ENCODE measurements at regions not wholly inside any gene's neighbourhood (a gene's known extent, or its start where the extent isn't known, plus 50 kb on each side); places are given as distances from the start of the nearest gene placed in this dataset.
A peak's percentile ranks its signal among the peaks of the same experiment; 100 is the strongest.
"Not testable (repeated sequence)": the region's sequence is repeated elsewhere in the genome, so short reads cannot be mapped to it uniquely, and the experiment has no call there.

DNA sequence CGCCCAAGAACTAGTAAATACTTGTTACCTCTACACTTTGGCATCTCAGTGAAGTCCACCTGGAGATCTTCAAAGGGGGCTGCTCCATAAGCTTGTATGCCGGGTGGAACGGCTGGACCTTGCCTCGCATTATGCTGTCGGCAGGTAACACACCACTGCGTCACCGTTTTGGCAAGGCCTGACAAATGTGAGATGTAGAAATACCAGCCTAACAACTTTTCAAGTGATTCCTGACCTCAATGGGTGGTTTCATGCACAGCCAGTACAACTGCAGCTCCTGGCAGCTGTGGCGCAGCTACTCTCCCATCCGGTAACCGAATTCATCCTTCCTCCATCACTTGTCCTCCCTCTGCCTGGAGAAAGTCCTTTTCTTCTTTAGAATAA, 127.7 kb upstream of the CCZ1B start:
- not testable (repeated sequence) for H4K20me1 ChIP-seq (ENCODE audit: insufficient read depth); H3K4me2 ChIP-seq (ENCODE audit: unreplicated experiment); H3K27me3 ChIP-seq (replicated peaks; ENCODE audit: insufficient read depth); H3K4me3 ChIP-seq; H3K79me2 ChIP-seq (ENCODE audit: insufficient read depth); H3K36me3 ChIP-seq (ENCODE audit: low read depth); H3K9me2 ChIP-seq (ENCODE audit: insufficient read depth); H3K27ac ChIP-seq; H3F3A ChIP-seq (ENCODE audit: insufficient read depth); DNase-seq; H3K9me3 ChIP-seq (ENCODE audit: low read depth); H3K4me1 ChIP-seq (ENCODE audit: insufficient read depth); H2AFZ ChIP-seq; H3K9ac ChIP-seq
- in situ Hi-C loops (cut with MboI): loop anchor here (25.0 kb wide), 2 partner anchors 584 to 1259 kb away; partner anchors contain the start of gene COL28A1
- 71% methylated on average over 9 to 10 of the region's 10 CpGs for WGBS, 2 experiments (ENCODE audit: low coverage in 1 of 2, low lambda C conversion rate in 2 of 2, missing lambda C conversion rate in 2 of 2)

DNA sequence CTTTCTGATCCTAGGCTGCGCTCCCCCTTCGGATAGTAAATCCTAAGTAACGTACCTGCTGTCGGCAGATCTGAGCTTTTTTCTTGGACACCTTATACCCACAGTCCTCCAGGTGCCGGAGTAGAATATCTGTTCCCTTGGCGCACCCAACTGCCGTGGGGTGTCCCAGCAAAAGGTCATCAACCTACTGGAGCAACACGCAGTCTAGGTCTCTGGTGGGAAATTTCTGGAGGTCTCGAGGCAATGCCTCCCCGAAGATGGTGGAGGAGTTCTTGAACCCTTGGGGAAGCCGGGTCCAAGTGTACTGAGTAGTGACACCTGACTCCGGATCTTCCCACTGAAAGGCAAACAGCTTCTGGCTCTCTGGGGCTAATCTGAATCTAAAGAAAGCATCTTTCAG, 129.3 kb upstream of the CCZ1B start:
- not testable (repeated sequence) for H3F3A ChIP-seq (ENCODE audit: insufficient read depth); H2AFZ ChIP-seq; H3K4me2 ChIP-seq (ENCODE audit: unreplicated experiment); H3K9ac ChIP-seq; H3K27ac ChIP-seq; DNase-seq; H3K79me2 ChIP-seq (ENCODE audit: insufficient read depth); H3K4me1 ChIP-seq (ENCODE audit: insufficient read depth); H3K4me3 ChIP-seq; H3K36me3 ChIP-seq (ENCODE audit: low read depth); H3K27me3 ChIP-seq (replicated peaks; ENCODE audit: insufficient read depth); H3K9me3 ChIP-seq (ENCODE audit: low read depth); H3K9me2 ChIP-seq (ENCODE audit: insufficient read depth); H4K20me1 ChIP-seq (ENCODE audit: insufficient read depth)
- WGBS, 2 experiments (ENCODE audit: low coverage in 1 of 2, low lambda C conversion rate in 2 of 2, missing lambda C conversion rate in 2 of 2): 75 to 85% methylated on average over 12 of the region's 12 CpGs
- in situ Hi-C loops (cut with MboI): loop anchor here (25.0 kb wide), 2 partner anchors 582 to 1257 kb away; partner anchors contain the start of gene COL28A1

DNA sequence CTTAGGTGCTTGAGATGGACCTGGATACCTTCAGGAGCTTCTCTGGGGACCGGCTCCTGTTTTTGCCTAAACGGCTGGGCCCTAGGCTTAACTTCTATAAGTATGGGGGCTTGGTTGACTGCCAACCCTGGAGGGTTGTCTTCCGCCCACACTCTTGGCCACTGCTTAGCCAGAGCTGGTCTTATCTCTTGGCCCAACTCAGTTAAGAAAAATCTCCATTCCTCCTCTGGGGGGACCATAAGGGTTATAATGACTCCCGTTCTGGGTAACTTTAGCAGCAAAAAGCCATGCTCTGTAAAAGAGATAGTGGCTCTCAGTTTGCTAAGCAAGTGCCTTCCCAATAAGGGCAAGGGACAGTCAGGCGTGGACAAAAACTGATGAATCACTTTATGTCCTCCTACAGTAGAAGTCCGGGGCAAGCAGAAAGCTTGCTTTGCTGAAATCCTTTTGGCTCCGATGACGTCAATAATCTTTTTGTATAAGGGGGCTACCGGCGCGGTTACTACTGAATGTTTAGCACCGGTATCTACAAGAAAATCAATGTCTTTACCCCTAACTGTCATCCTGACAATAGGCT, 130.0 kb upstream of the CCZ1B start:
- in situ Hi-C loops (cut with MboI): loop anchor here (25.0 kb wide), 2 partner anchors 581 to 1256 kb away; partner anchors contain the start of gene COL28A1
- H3K27me3 ChIP-seq (replicated peaks; ENCODE audit: insufficient read depth): not testable (repeated sequence)

DNA sequence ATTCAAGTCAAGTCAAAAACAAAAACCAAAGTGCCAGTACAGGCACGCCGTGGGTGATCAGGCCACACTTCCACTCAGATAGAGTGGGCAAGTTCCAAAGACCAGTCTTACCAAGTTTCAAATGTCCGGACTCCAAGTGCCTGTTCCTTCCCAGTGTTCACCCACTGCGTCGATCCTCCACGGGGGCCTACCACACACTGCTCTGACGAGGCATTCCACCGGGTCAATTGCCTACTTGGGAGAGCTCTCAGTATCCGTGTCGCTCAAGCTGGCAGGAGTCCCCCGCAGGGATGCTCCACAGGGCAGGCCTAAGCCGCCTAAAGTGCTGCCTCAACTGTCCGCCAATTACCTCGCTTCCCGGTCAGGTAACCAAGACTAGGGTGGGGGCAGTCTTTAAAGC, 132.3 kb upstream of the CCZ1B start:
- not testable (repeated sequence) for H3K4me1 ChIP-seq (ENCODE audit: insufficient read depth); H3K36me3 ChIP-seq (ENCODE audit: low read depth); H3K4me3 ChIP-seq; H3F3A ChIP-seq (ENCODE audit: insufficient read depth); H3K9me2 ChIP-seq (ENCODE audit: insufficient read depth); H3K79me2 ChIP-seq (ENCODE audit: insufficient read depth); H4K20me1 ChIP-seq (ENCODE audit: insufficient read depth); H3K27ac ChIP-seq; H3K9me3 ChIP-seq (ENCODE audit: low read depth); H2AFZ ChIP-seq; DNase-seq; H3K27me3 ChIP-seq (replicated peaks; ENCODE audit: insufficient read depth); H3K9ac ChIP-seq; H3K4me2 ChIP-seq (ENCODE audit: unreplicated experiment)
- 65 to 71% methylated on average over 15 of the region's 15 CpGs for WGBS, 2 experiments (ENCODE audit: low coverage in 1 of 2, low lambda C conversion rate in 2 of 2, missing lambda C conversion rate in 2 of 2)
- in situ Hi-C loops (cut with MboI): loop anchor here (25.0 kb wide), 2 partner anchors 579 to 1254 kb away; partner anchors contain the start of gene COL28A1

More for the DNA sequence above, 130.0 kb upstream of the CCZ1B start:
- H3K4me3 ChIP-seq; H3K36me3 ChIP-seq (ENCODE audit: low read depth); DNase-seq; H4K20me1 ChIP-seq (ENCODE audit: insufficient read depth); H3K9me2 ChIP-seq (ENCODE audit: insufficient read depth); H3K4me2 ChIP-seq (ENCODE audit: unreplicated experiment); H2AFZ ChIP-seq; H3K79me2 ChIP-seq (ENCODE audit: insufficient read depth); H3K4me1 ChIP-seq (ENCODE audit: insufficient read depth); H3F3A ChIP-seq (ENCODE audit: insufficient read depth); H3K9ac ChIP-seq; H3K27ac ChIP-seq; H3K9me3 ChIP-seq (ENCODE audit: low read depth): not testable (repeated sequence)
- 83 to 85% methylated on average over 11 to 12 of the region's 12 CpGs for whole genome bisulfite sequencing, 2 experiments (ENCODE audit: low coverage in 1 of 2, low lambda C conversion rate in 2 of 2, missing lambda C conversion rate in 2 of 2)

DNA sequence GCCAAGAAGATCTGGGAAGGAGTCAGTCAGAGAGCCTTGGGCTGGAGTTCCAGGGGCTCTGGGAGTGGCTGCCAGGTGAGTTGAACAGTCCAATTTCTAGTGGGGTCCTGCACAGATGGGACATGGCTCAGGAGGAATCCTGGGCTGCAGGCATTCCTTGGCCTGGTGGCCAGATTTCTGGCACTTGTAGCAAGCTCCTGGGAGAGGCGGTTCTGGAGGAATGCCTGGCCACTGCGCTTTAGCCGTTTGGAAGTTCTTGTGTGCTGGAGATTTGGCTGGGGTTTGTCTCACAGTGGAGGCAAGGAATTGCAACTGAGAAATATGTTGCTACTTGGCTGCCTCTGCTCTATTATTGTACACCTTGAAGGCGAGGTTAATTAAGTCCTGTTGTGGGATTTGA, 133.9 kb upstream of the CCZ1B start:
- not testable (repeated sequence) for H3K27ac ChIP-seq; H3K4me1 ChIP-seq (ENCODE audit: insufficient read depth); H3K4me3 ChIP-seq; H3K9me2 ChIP-seq (ENCODE audit: insufficient read depth); H2AFZ ChIP-seq; H3K9me3 ChIP-seq (ENCODE audit: low read depth); H3K9ac ChIP-seq; H3F3A ChIP-seq (ENCODE audit: insufficient read depth); H4K20me1 ChIP-seq (ENCODE audit: insufficient read depth); H3K36me3 ChIP-seq (ENCODE audit: low read depth); H3K4me2 ChIP-seq (ENCODE audit: unreplicated experiment); H3K27me3 ChIP-seq (replicated peaks; ENCODE audit: insufficient read depth); H3K79me2 ChIP-seq (ENCODE audit: insufficient read depth); DNase-seq
- in situ Hi-C loops (cut with MboI): loop anchor here (25.0 kb wide), 2 partner anchors 577 to 1252 kb away; partner anchors contain the start of gene COL28A1
- 42 to 46% methylated on average over 4 of the region's 4 CpGs for WGBS, 2 experiments (ENCODE audit: low coverage in 1 of 2, low lambda C conversion rate in 2 of 2, missing lambda C conversion rate in 2 of 2)

DNA sequence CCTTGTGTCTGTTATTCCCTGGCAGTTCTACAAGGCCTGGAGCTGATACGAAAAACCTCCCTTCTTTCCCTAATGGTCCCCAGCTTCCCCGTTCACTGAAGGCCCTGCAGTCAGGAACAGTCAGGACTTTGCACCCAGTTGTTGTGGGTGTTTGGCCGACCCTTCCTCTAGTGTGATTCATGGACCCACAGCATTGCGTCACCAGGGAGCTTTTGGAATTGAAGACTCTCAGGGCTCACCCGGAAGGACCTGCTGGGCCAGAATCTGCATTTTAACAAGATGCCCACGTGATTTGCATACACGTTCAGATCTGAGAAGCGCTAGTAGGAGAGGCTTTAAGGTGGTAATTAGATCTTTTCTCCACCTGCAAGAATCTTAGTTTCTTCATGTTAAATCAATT, 136.8 kb upstream of the CCZ1B start:
- H3F3A ChIP-seq (ENCODE audit: insufficient read depth); H3K36me3 ChIP-seq (ENCODE audit: low read depth); H3K27me3 ChIP-seq (replicated peaks; ENCODE audit: insufficient read depth); H3K4me3 ChIP-seq; H3K27ac ChIP-seq; H3K4me1 ChIP-seq (ENCODE audit: insufficient read depth); H3K9me2 ChIP-seq (ENCODE audit: insufficient read depth); H3K79me2 ChIP-seq (ENCODE audit: insufficient read depth); H2AFZ ChIP-seq; H3K9me3 ChIP-seq (ENCODE audit: low read depth); H4K20me1 ChIP-seq (ENCODE audit: insufficient read depth); H3K4me2 ChIP-seq (ENCODE audit: unreplicated experiment); H3K9ac ChIP-seq: not testable (repeated sequence)
- WGBS, 2 experiments (ENCODE audit: low coverage in 1 of 2, low lambda C conversion rate in 2 of 2, missing lambda C conversion rate in 2 of 2): 52 to 57% methylated on average over 8 of the region's 8 CpGs
- in situ Hi-C loops (cut with MboI): loop anchor here (25.0 kb wide), 2 partner anchors 574 to 1249 kb away; partner anchors contain the start of gene COL28A1
- DNase-seq: peak; percentile 3

DNA sequence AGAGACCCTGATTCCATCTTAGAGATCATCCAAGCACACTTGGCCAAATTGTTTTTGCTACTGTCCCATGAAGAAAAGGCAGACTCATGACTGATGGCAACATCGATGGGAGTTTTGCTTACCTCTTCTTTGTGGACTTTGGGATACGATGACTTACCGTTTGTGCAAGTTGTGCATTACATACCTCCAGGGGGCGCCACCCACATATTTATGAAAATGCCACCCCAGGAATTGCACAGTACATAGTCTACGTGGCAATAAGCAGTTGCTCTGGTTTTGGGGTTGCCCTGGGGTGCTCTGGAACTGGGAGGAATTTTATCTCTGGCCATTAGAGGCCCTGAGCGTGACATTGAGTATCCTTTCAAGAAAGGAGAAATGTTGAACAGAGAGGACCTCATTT, 139.0 kb upstream of the CCZ1B start:
- H3K9me3 ChIP-seq (ENCODE audit: low read depth); H3F3A ChIP-seq (ENCODE audit: insufficient read depth); H3K4me2 ChIP-seq (ENCODE audit: unreplicated experiment); H3K9ac ChIP-seq; H3K36me3 ChIP-seq (ENCODE audit: low read depth); H3K4me3 ChIP-seq; H3K9me2 ChIP-seq (ENCODE audit: insufficient read depth); H4K20me1 ChIP-seq (ENCODE audit: insufficient read depth); H3K79me2 ChIP-seq (ENCODE audit: insufficient read depth); H3K27me3 ChIP-seq (replicated peaks; ENCODE audit: insufficient read depth); H3K4me1 ChIP-seq (ENCODE audit: insufficient read depth); H2AFZ ChIP-seq; H3K27ac ChIP-seq: not testable (repeated sequence)
- DNase-seq: peak; percentile 50
- in situ Hi-C loops (cut with MboI): loop anchor here (25.0 kb wide), 2 partner anchors 572 to 1247 kb away; partner anchors contain the start of gene COL28A1
- 25 to 28% methylated on average over 6 of the region's 6 CpGs for WGBS, 2 experiments (ENCODE audit: low coverage in 1 of 2, low lambda C conversion rate in 2 of 2, missing lambda C conversion rate in 2 of 2)

DNA sequence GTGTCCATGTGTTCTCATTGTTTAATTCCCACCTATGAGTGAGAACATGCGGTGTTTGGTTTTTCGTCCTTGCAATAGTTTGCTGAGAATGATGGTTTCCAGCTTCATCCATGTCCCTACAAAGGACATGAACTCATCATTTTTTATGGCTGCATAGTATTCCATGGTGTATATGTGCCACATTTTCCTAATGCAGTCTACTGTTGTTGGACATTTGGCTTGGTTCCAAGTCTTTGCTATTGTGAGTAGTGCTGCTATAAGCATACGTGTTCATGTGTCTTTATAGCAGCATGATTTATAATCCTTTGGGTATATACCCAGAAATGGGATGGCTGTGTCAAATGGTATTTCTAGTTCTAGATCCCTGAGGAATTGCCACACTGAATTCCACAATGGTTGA, 144.1 kb upstream of the CCZ1B start:
- in situ Hi-C loops (cut with MboI): loop anchor here (25.0 kb wide), 2 partner anchors 567 to 1242 kb away; partner anchors contain the start of gene COL28A1
- H3K9me2 ChIP-seq (ENCODE audit: insufficient read depth); H3K4me2 ChIP-seq (ENCODE audit: unreplicated experiment); H3F3A ChIP-seq (ENCODE audit: insufficient read depth); H2AFZ ChIP-seq; H4K20me1 ChIP-seq (ENCODE audit: insufficient read depth); H3K9me3 ChIP-seq (ENCODE audit: low read depth); H3K27me3 ChIP-seq (replicated peaks; ENCODE audit: insufficient read depth); H3K9ac ChIP-seq; H3K36me3 ChIP-seq (ENCODE audit: low read depth); H3K4me1 ChIP-seq (ENCODE audit: insufficient read depth); H3K27ac ChIP-seq; H3K79me2 ChIP-seq (ENCODE audit: insufficient read depth); DNase-seq; H3K4me3 ChIP-seq: not testable (repeated sequence)
- 44 to 48% methylated on average over 2 to 3 of the region's 3 CpGs for whole genome bisulfite sequencing, 2 experiments (ENCODE audit: low coverage in 1 of 2, low lambda C conversion rate in 2 of 2, missing lambda C conversion rate in 2 of 2)

All from GM23248 (cell line).